ENCODE measurements at regions not wholly inside any gene's neighbourhood (a gene's known extent, or its start where the extent isn't known, plus 50 kb on each side); places are given as distances from the start of the nearest gene placed in this dataset.

- TF ChIP-seq, protein P1, sequence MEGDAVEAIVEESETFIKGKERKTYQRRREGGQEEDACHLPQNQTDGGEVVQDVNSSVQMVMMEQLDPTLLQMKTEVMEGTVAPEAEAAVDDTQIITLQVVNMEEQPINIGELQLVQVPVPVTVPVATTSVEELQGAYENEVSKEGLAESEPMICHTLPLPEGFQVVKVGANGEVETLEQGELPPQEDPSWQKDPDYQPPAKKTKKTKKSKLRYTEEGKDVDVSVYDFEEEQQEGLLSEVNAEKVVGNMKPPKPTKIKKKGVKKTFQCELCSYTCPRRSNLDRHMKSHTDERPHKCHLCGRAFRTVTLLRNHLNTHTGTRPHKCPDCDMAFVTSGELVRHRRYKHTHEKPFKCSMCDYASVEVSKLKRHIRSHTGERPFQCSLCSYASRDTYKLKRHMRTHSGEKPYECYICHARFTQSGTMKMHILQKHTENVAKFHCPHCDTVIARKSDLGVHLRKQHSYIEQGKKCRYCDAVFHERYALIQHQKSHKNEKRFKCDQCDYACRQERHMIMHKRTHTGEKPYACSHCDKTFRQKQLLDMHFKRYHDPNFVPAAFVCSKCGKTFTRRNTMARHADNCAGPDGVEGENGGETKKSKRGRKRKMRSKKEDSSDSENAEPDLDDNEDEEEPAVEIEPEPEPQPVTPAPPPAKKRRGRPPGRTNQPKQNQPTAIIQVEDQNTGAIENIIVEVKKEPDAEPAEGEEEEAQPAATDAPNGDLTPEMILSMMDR (IDR thresholded peaks at IDR 0.05), result no peak
- TF ChIP-seq POLR2A (IDR thresholded peaks at IDR 0.05) (no peak), EP300 (IDR thresholded peaks at IDR 0.05) (no peak)
Measured at GRCh38 chr12:17595111-17595510, 494.9 kb downstream of the RERGL start.
